HG03571 (cell line): ENCODE measurements at regions not wholly inside any gene's neighbourhood (a gene's known extent, or its start where the extent isn't known, plus 50 kb on each side); places are given as distances from the start of the nearest gene placed in this dataset.

Experiments
- ATAC-seq: cut with Tn5 transposase; IDR thresholded peaks from one replicate; pipeline ENCODE4 v1.9.1; 2021; ENCODE audit not compliant: unreplicated experiment

- no peak for ATAC-seq
Observed at GRCh38 chr12:126156806-126157574, 1091.8 kb downstream of the AACS start.

- ATAC-seq = no peak
Observed at GRCh38 chr12:126157575-126157966, 1092.3 kb downstream of the AACS start.

GRCh38 chr12:126159139-126159538, 1093.9 kb downstream of the AACS start:
- no peak for ATAC-seq

- ATAC-seq = no peak
Observed at GRCh38 chr12:126160912-126161311, 1095.7 kb downstream of the AACS start.

- no peak for ATAC-seq
Observed at GRCh38 chr12:126163984-126164383, 1098.7 kb downstream of the AACS start.

- no peak for ATAC-seq
Observed at GRCh38 chr12:126171937-126172559, 1106.8 kb downstream of the AACS start.

GRCh38 chr12:126182619-126183236, 1117.5 kb downstream of the AACS start:
- no peak for ATAC-seq

GRCh38 chr12:126185025-126185424, 1119.8 kb downstream of the AACS start:
- ATAC-seq = no peak

GRCh38 chr12:126189856-126190255, 1124.6 kb downstream of the AACS start:
- no peak for ATAC-seq

GRCh38 chr12:126191031-126191891, 1126.0 kb downstream of the AACS start:
- no peak for ATAC-seq

- ATAC-seq = no peak
Observed at GRCh38 chr12:126191949-126192348, 1126.7 kb downstream of the AACS start.

GRCh38 chr12:126193190-126193589, 1128.0 kb downstream of the AACS start:
- no peak for ATAC-seq

- ATAC-seq = no peak
Observed at GRCh38 chr12:126196263-126196662, 1131.0 kb downstream of the AACS start.

GRCh38 chr12:126198516-126198915, 1133.3 kb downstream of the AACS start:
- ATAC-seq = no peak

GRCh38 chr12:126198966-126199692, 1133.9 kb downstream of the AACS start:
- ATAC-seq = no peak

- no peak for ATAC-seq
Observed at GRCh38 chr12:126201981-126202537, 1136.8 kb downstream of the AACS start.

- no peak for ATAC-seq
Observed at GRCh38 chr12:126204326-126204725, 1139.1 kb downstream of the AACS start.

GRCh38 chr12:126210026-126210425, 1144.8 kb downstream of the AACS start:
- ATAC-seq = no peak

- no peak for ATAC-seq
Observed at GRCh38 chr12:126210448-126210847, 1145.2 kb downstream of the AACS start.

- no peak for ATAC-seq
Observed at GRCh38 chr12:126212824-126213223, 1147.6 kb downstream of the AACS start.
